Sigmoid colon (tissue), 4 donors: ENCODE measurements at regions not wholly inside any gene's neighbourhood (a gene's known extent, or its start where the extent isn't known, plus 50 kb on each side); places are given as distances from the start of the nearest gene placed in this dataset.

Experiments
- EP300 ChIP-seq, 4 donors: sonication (generic); formaldehyde crosslinking; IDR thresholded peaks; one replicate each; pipeline ENCODE4 v1.6.1; 2017; ENCODE audit warnings: antibody characterized with exemption in 4 of 4
- POLR2A ChIP-seq, 2 donors: fragments of 450-650 bp; IDR thresholded peaks; one replicate each; pipeline ENCODE4 v1.6.1; 2016; ENCODE audit warnings: antibody characterized with exemption in 2 of 2, mild to moderate bottlenecking in 2 of 2, moderate library complexity in 2 of 2
- POLR2AphosphoS5 ChIP-seq, 4 donors: sonication (generic); formaldehyde crosslinking; IDR thresholded peaks; one replicate each; pipeline ENCODE4 v1.6.1; 2017; ENCODE audit warnings: antibody characterized with exemption in 4 of 4
- TF ChIP-seq, protein P1 (sequence below), 4 experiments: fragments of 450-650 bp in 3 of 4; fragments of 200-600 bp in 1 of 4; IDR thresholded peaks; one replicate each; pipeline ENCODE4 v1.5.1; 2016 to 2019; ENCODE audit warnings: antibody characterized with exemption in 4 of 4, mild to moderate bottlenecking in 3 of 4, moderate library complexity in 2 of 4

DNA sequence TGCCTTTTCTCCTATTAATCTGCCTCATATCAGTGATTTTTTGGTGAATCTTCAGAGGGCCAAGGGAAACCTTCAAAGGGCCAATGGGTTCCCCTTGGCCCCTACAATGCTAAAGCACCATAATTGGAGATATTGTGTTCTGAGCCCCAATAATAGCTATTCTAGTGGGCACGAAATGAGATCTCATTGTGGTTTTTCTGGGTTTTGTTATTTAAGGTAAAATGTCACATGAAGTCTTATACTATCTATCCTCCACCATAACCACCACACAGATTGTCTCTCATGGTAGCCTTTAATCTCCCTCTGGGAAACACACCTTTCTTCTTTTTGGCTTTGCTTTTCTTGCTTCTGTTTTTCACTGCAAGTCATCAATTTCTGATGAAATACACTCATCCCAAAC lies 152.8 kb downstream of the B3GNT2 start:
- TF ChIP-seq EP300 (IDR thresholded peaks at IDR 0.05) (no peak), POLR2AphosphoS5 (IDR thresholded peaks at IDR 0.05) (no peak), POLR2A (IDR thresholded peaks at IDR 0.05) (no peak)
- TF ChIP-seq, protein P1, sequence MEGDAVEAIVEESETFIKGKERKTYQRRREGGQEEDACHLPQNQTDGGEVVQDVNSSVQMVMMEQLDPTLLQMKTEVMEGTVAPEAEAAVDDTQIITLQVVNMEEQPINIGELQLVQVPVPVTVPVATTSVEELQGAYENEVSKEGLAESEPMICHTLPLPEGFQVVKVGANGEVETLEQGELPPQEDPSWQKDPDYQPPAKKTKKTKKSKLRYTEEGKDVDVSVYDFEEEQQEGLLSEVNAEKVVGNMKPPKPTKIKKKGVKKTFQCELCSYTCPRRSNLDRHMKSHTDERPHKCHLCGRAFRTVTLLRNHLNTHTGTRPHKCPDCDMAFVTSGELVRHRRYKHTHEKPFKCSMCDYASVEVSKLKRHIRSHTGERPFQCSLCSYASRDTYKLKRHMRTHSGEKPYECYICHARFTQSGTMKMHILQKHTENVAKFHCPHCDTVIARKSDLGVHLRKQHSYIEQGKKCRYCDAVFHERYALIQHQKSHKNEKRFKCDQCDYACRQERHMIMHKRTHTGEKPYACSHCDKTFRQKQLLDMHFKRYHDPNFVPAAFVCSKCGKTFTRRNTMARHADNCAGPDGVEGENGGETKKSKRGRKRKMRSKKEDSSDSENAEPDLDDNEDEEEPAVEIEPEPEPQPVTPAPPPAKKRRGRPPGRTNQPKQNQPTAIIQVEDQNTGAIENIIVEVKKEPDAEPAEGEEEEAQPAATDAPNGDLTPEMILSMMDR (IDR thresholded peaks at IDR 0.05) = no peak
